ENCODE measurements at regions not wholly inside any gene's neighbourhood (a gene's known extent, or its start where the extent isn't known, plus 50 kb on each side); places are given as distances from the start of the nearest gene placed in this dataset.

DNA sequence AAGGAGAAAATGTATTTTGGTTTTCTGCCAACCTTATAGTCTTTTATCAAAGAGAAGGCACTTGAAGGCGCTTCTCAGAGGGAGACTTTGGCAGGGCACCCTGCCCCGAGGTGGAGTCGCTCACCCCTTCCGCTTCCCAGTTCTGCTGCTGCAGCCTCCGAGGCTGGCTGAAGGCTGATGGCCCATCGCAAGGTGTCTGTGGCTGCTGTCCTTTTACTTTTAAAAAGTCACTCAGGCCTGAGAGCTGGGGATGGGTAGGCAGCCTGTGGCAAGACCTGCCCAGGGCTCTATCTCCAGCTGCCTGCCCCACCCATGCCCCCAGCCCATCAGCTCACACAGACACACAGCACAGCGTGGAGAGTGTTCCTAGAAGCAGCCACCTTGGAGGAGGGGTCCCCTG is 206.6 kb upstream of the CST7 start:
- H4K20me1 ChIP-seq (ENCODE audit: insufficient read depth, low read length): no peaks in the 10 kb centered on the region
- no peak overlapping the region for H2AFZ ChIP-seq (ENCODE audit: low read length)
- no peaks in the 10 kb centered on the region for H3K9me2 ChIP-seq (replicated peaks; ENCODE audit: insufficient read depth, low read length)
- H3K27ac ChIP-seq (ENCODE audit: low read length): no peak overlapping the region
- TF ChIP-seq EZH2 (optimal IDR thresholded peaks at IDR 0.05; ENCODE audit: low read depth, low read length): no peak
- TF ChIP-seq, protein P1, sequence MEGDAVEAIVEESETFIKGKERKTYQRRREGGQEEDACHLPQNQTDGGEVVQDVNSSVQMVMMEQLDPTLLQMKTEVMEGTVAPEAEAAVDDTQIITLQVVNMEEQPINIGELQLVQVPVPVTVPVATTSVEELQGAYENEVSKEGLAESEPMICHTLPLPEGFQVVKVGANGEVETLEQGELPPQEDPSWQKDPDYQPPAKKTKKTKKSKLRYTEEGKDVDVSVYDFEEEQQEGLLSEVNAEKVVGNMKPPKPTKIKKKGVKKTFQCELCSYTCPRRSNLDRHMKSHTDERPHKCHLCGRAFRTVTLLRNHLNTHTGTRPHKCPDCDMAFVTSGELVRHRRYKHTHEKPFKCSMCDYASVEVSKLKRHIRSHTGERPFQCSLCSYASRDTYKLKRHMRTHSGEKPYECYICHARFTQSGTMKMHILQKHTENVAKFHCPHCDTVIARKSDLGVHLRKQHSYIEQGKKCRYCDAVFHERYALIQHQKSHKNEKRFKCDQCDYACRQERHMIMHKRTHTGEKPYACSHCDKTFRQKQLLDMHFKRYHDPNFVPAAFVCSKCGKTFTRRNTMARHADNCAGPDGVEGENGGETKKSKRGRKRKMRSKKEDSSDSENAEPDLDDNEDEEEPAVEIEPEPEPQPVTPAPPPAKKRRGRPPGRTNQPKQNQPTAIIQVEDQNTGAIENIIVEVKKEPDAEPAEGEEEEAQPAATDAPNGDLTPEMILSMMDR (IDR thresholded peaks at IDR 0.05; ENCODE audit: low read length): no peak
- no peak for TF ChIP-seq EZH2phosphoT487 (IDR thresholded peaks at IDR 0.05; ENCODE audit: low read length)
- H3K4me1 ChIP-seq (ENCODE audit: low read length): no peaks in the 10 kb centered on the region
- no peaks in the 10 kb centered on the region for H3K36me3 ChIP-seq (replicated peaks; ENCODE audit: insufficient read depth, low read length)
- no peak for DNase-seq
- no peak overlapping the region for H3K4me3 ChIP-seq (ENCODE audit: low read length)
- H3K9me3 ChIP-seq (replicated peaks; ENCODE audit: insufficient read depth, low read length): no peaks in the 10 kb centered on the region
- H3K27me3 ChIP-seq (replicated peaks; ENCODE audit: insufficient read depth, low read length): peaks cover 8% of the 10 kb centered on the region; the same call in 1 of the 2 replicates
- no peak overlapping the region for H3K9ac ChIP-seq (ENCODE audit: low read length)
- no peaks in the 10 kb centered on the region for H3F3A ChIP-seq (ENCODE audit: insufficient read depth, low read length)
- H3K4me2 ChIP-seq (ENCODE audit: low read depth, low read length): no peak overlapping the region
- H3K79me2 ChIP-seq (ENCODE audit: low read length): no peaks in the 10 kb centered on the region

- DNase-seq: no peak
- H3K4me2 ChIP-seq (ENCODE audit: low read depth, low read length): no peak overlapping the region
- H3K9me2 ChIP-seq (replicated peaks; ENCODE audit: insufficient read depth, low read length): no peaks in the 10 kb centered on the region
- no peak overlapping the region for H3K9ac ChIP-seq (ENCODE audit: low read length)
- H3K27ac ChIP-seq (ENCODE audit: low read length): no peak overlapping the region
- H3K36me3 ChIP-seq (replicated peaks; ENCODE audit: insufficient read depth, low read length): no peaks in the 10 kb centered on the region
- no peak for TF ChIP-seq EZH2phosphoT487 (IDR thresholded peaks at IDR 0.05; ENCODE audit: low read length)
- no peak for TF ChIP-seq EZH2 (optimal IDR thresholded peaks at IDR 0.05; ENCODE audit: low read depth, low read length)
- TF ChIP-seq, protein P1 (IDR thresholded peaks at IDR 0.05; ENCODE audit: low read length): no peak
- H3K27me3 ChIP-seq (replicated peaks; ENCODE audit: insufficient read depth, low read length): peaks cover 8% of the 10 kb centered on the region; the same call in 1 of the 2 replicates
- no peaks in the 10 kb centered on the region for H3K9me3 ChIP-seq (replicated peaks; ENCODE audit: insufficient read depth, low read length)
- H3K4me1 ChIP-seq (ENCODE audit: low read length): no peaks in the 10 kb centered on the region
- H3F3A ChIP-seq (ENCODE audit: insufficient read depth, low read length): no peaks in the 10 kb centered on the region
- H3K4me3 ChIP-seq (ENCODE audit: low read length): no peak overlapping the region
- H3K79me2 ChIP-seq (ENCODE audit: low read length): no peaks in the 10 kb centered on the region
- no peak overlapping the region for H2AFZ ChIP-seq (ENCODE audit: low read length)
- H4K20me1 ChIP-seq (ENCODE audit: insufficient read depth, low read length): no peaks in the 10 kb centered on the region
Measured at GRCh38 chr20:24742989-24743388, 206.1 kb upstream of the CST7 start.

- no peak overlapping the region for H2AFZ ChIP-seq (ENCODE audit: low read length)
- no peak overlapping the region for H3K27ac ChIP-seq (ENCODE audit: low read length)
- no peak overlapping the region for H3K4me3 ChIP-seq (ENCODE audit: low read length)
- H3K9me2 ChIP-seq (replicated peaks; ENCODE audit: insufficient read depth, low read length): no peaks in the 10 kb centered on the region
- no peaks in the 10 kb centered on the region for H3F3A ChIP-seq (ENCODE audit: insufficient read depth, low read length)
- H3K4me2 ChIP-seq (ENCODE audit: low read depth, low read length): no peak overlapping the region
- H3K27me3 ChIP-seq (replicated peaks; ENCODE audit: insufficient read depth, low read length): peaks cover 4% of the 10 kb centered on the region; the same call in 1 of the 2 replicates
- H3K9ac ChIP-seq (ENCODE audit: low read length): no peak overlapping the region
- TF ChIP-seq EZH2 (optimal IDR thresholded peaks at IDR 0.05; ENCODE audit: low read depth, low read length): no peak
- no peak for TF ChIP-seq EZH2phosphoT487 (IDR thresholded peaks at IDR 0.05; ENCODE audit: low read length)
- TF ChIP-seq, protein P1 (IDR thresholded peaks at IDR 0.05; ENCODE audit: low read length): no peak
- H3K4me1 ChIP-seq (ENCODE audit: low read length): no peaks in the 10 kb centered on the region
- H3K9me3 ChIP-seq (replicated peaks; ENCODE audit: insufficient read depth, low read length): no peaks in the 10 kb centered on the region
- no peak for DNase-seq
- H3K36me3 ChIP-seq (replicated peaks; ENCODE audit: insufficient read depth, low read length): no peaks in the 10 kb centered on the region
- H3K79me2 ChIP-seq (ENCODE audit: low read length): no peaks in the 10 kb centered on the region
- H4K20me1 ChIP-seq (ENCODE audit: insufficient read depth, low read length): no peaks in the 10 kb centered on the region
Measured at GRCh38 chr20:24743641-24744040, 205.4 kb upstream of the CST7 start.
